Activated naive CD8-positive, alpha-beta T cell treated with anti-CD3 and anti-CD28 coated beads for 36 hours (primary cell): ENCODE measurements at regions not wholly inside any gene's neighbourhood (a gene's known extent, or its start where the extent isn't known, plus 50 kb on each side); places are given as distances from the start of the nearest gene placed in this dataset.
"Not testable (repeated sequence)": the region's sequence is repeated elsewhere in the genome, so short reads cannot be mapped to it uniquely, and the experiment has no call there.

Source experiments
- DNase-seq: peaks from one replicate; pipeline ENCODE4 v3.0.0; 2021
- H3K27ac Mint-ChIP-seq: one replicate; pipeline ENCODE4 v1.8.0; 2022; ENCODE audit warnings: mild to moderate bottlenecking, moderate library complexity, mixed read lengths
- H3K27me3 Mint-ChIP-seq: one replicate; pipeline ENCODE4 v1.8.0; 2022; ENCODE audit warnings: mild to moderate bottlenecking, mixed read lengths
- H3K36me3 Mint-ChIP-seq: one replicate; pipeline ENCODE4 v1.8.0; 2021; ENCODE audit warnings: mild to moderate bottlenecking, mixed read lengths
- H3K4me1 Mint-ChIP-seq: one replicate; pipeline ENCODE4 v1.8.0; 2021; ENCODE audit warnings: mixed read lengths
- H3K4me3 Mint-ChIP-seq: one replicate; pipeline ENCODE4 v1.8.0; 2022; ENCODE audit warnings: mild to moderate bottlenecking, moderate library complexity, mixed read lengths
- H3K9me3 Mint-ChIP-seq: one replicate; pipeline ENCODE4 v1.8.0; 2022; ENCODE audit warnings: mixed read lengths

DNA sequence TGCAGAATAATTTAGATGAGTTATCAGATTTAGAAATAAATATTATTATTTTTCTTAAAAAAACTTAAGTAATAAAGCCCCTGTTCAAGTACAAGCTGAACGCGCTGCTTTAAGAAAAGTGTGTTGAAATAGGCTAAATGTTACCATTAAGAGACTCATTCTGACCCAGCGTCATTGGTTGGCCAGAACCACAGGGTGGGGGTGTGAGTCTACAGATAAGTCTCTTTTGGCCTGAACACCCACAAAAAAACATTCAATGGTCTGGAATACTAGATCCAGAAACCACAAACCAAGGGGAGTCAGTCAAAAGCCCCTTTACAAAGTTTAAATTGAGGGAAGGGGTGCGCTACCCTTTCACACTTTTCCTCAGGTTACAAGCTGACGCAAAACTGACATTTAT, 776.1 kb downstream of the KCNJ2 start:
- Mint-ChIP-seq H3K9me3 (peaks cover 1% of the 10 kb centered on the region), H3K27me3 (no peaks in the 10 kb centered on the region), H3K4me1 (no peaks in the 10 kb centered on the region), H3K27ac (no peak overlapping the region), H3K4me3 (no peak overlapping the region), H3K36me3 (no peaks in the 10 kb centered on the region)
- DNase-seq, result no peak

- Mint-ChIP-seq H3K36me3 (no peaks in the 10 kb centered on the region), H3K27me3 (no peaks in the 10 kb centered on the region), H3K9me3 (peaks cover 6% of the 10 kb centered on the region), H3K27ac (no peak overlapping the region), H3K4me1 (no peaks in the 10 kb centered on the region), H3K4me3 (no peak overlapping the region)
- DNase-seq, result no peak
Measured at GRCh38 chr17:70947215-70947614, 777.9 kb downstream of the KCNJ2 start.

- no peaks in the 10 kb centered on the region for H3K27me3 Mint-ChIP-seq
- H3K4me3 Mint-ChIP-seq, result no peak overlapping the region
- DNase-seq, result no peak
- H3K4me1 Mint-ChIP-seq, result no peaks in the 10 kb centered on the region
- H3K27ac Mint-ChIP-seq, result no peak overlapping the region
- no peaks in the 10 kb centered on the region for H3K36me3 Mint-ChIP-seq
- peaks cover 11% of the 10 kb centered on the region for H3K9me3 Mint-ChIP-seq
Measured at GRCh38 chr17:70947636-70948565, 778.6 kb downstream of the KCNJ2 start.

GRCh38 chr17:70953140-70953539, 783.8 kb downstream of the KCNJ2 start:
- not testable (repeated sequence) for H3K36me3 Mint-ChIP-seq, DNase-seq, H3K27me3 Mint-ChIP-seq, H3K4me3 Mint-ChIP-seq, H3K27ac Mint-ChIP-seq, H3K4me1 Mint-ChIP-seq
- H3K9me3 Mint-ChIP-seq, result peaks cover 16% of the 10 kb centered on the region

- Mint-ChIP-seq H3K27me3 (no peaks in the 10 kb centered on the region), H3K4me3 (no peak overlapping the region), H3K36me3 (no peaks in the 10 kb centered on the region), H3K4me1 (no peaks in the 10 kb centered on the region), H3K27ac (no peak overlapping the region), H3K9me3 (peaks cover 15% of the 10 kb centered on the region)
- no peak for DNase-seq
Measured at GRCh38 chr17:70955441-70955840, 786.1 kb downstream of the KCNJ2 start.

DNA sequence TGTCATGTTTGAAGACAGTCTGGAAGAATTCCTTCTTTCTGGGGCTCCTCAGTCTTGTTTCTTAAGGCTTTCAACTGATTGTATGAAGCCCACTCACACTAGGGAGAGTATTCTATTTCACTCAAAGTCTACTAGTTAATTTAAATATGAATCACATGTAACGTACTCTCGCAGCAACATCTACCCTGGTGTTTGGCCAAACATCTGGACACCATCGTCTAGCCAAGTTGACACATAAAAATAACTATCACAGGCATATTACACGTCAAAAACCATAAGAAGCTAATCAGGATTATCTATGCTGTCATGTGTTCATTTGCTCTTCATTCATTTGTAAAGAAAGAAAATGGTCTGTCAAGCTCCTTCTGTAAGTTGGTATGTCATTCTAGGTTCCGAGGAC, 787.4 kb downstream of the KCNJ2 start:
- H3K27me3 Mint-ChIP-seq, result no peaks in the 10 kb centered on the region
- DNase-seq, result no peak
- no peak overlapping the region for H3K27ac Mint-ChIP-seq
- H3K4me3 Mint-ChIP-seq, result no peak overlapping the region
- no peaks in the 10 kb centered on the region for H3K4me1 Mint-ChIP-seq
- H3K36me3 Mint-ChIP-seq, result no peaks in the 10 kb centered on the region
- H3K9me3 Mint-ChIP-seq, result peaks cover 11% of the 10 kb centered on the region

GRCh38 chr17:70961341-70961740, 792.0 kb downstream of the KCNJ2 start:
- Mint-ChIP-seq H3K9me3 (peaks cover under 1% of the 10 kb centered on the region), H3K27ac (no peak overlapping the region), H3K4me3 (no peak overlapping the region), H3K36me3 (no peaks in the 10 kb centered on the region), H3K4me1 (no peaks in the 10 kb centered on the region), H3K27me3 (no peaks in the 10 kb centered on the region)
- no peak for DNase-seq

DNA sequence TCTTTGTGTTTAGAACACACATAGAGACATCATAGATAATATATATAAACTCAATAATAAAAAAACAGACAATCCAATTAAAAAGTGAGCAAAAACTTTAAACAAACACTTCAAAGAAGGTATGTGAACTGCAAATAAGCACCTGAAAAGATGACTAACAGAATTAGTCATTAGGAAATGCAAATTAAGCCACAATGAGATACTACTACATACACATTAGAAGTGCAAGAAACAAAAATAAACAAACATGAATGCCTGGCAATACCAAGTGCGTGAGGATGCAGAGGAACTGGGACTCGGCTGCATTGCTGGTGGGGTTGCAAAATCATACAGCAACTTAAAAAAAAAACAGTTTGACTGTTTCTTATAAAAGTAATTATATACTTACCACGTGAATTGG, 799.0 kb downstream of the KCNJ2 start:
- no peak for DNase-seq
- no peak overlapping the region for H3K27ac Mint-ChIP-seq

GRCh38 chr17:70969521-70970034, 800.2 kb downstream of the KCNJ2 start:
- Mint-ChIP-seq H3K4me1 (no peaks in the 10 kb centered on the region), H3K9me3 (peaks cover 4% of the 10 kb centered on the region), H3K4me3 (no peak overlapping the region)

More for the DNA sequence above, 799.0 kb downstream of the KCNJ2 start:
- H3K9me3 Mint-ChIP-seq, result peaks cover 4% of the 10 kb centered on the region
- no peak overlapping the region for H3K4me3 Mint-ChIP-seq
- no peaks in the 10 kb centered on the region for H3K27me3 Mint-ChIP-seq
- no peaks in the 10 kb centered on the region for H3K4me1 Mint-ChIP-seq
- no peaks in the 10 kb centered on the region for H3K36me3 Mint-ChIP-seq

DNA sequence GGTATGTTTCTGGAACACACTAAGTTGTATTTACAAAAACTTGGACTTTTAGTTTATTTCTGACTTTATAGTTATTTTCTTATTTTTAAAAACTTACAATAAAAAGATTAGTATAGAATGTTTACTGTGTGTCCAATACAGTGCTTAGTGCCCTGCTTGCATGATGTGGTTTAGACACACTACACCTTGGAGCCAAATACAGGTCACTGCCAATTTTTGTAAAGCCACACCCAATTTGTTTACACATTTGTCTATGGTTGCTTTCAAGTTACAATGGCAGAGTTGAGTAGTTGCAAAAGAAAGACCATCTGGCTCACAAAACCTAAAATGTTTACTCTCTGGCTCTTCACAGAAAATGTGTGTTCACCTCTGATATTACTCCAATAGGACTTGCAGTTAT, 807.1 kb downstream of the KCNJ2 start:
- Mint-ChIP-seq H3K4me3 (no peak overlapping the region), H3K9me3 (peaks cover 13% of the 10 kb centered on the region), H3K27me3 (no peaks in the 10 kb centered on the region), H3K36me3 (no peaks in the 10 kb centered on the region), H3K4me1 (no peaks in the 10 kb centered on the region), H3K27ac (no peak overlapping the region)
- DNase-seq, result no peak

More at GRCh38 chr17:70969521-70970034, 800.2 kb downstream of the KCNJ2 start:
- Mint-ChIP-seq H3K36me3 (no peaks in the 10 kb centered on the region), H3K27me3 (no peaks in the 10 kb centered on the region), H3K27ac (no peak overlapping the region)
- DNase-seq, result no peak

DNA sequence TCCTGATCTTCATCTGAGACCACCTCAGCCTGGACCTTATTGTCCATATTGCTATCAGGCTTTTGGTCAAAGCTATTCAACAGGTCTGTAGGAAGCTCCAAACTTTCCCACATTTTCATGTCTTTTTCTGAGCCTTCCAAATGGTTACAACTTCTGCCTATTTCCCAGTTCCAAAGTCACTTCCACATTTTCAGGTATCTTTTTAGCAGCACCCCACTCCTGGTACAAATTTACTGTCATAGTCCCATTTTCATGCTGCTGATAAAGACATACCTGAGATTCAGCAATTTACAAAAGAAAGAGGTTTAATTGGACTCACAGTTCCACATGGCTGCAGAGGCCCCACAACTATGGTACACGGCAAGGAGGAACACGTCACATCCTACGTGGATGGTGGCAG, 815.5 kb downstream of the KCNJ2 start:
- peaks cover 9% of the 10 kb centered on the region for H3K9me3 Mint-ChIP-seq
- no peaks in the 10 kb centered on the region for H3K4me1 Mint-ChIP-seq
- no peaks in the 10 kb centered on the region for H3K36me3 Mint-ChIP-seq
- no peaks in the 10 kb centered on the region for H3K27me3 Mint-ChIP-seq
- no peak overlapping the region for H3K4me3 Mint-ChIP-seq
- DNase-seq, result no peak
- no peak overlapping the region for H3K27ac Mint-ChIP-seq

GRCh38 chr17:70987867-70988340, 818.6 kb downstream of the KCNJ2 start:
- Mint-ChIP-seq H3K27ac (no peak overlapping the region), H3K27me3 (no peaks in the 10 kb centered on the region), H3K4me1 (no peaks in the 10 kb centered on the region), H3K9me3 (peaks cover 9% of the 10 kb centered on the region), H3K36me3 (no peaks in the 10 kb centered on the region), H3K4me3 (no peak overlapping the region)
- DNase-seq, result no peak

- Mint-ChIP-seq H3K36me3 (no peaks in the 10 kb centered on the region), H3K27me3 (no peaks in the 10 kb centered on the region), H3K9me3 (peaks cover 9% of the 10 kb centered on the region), H3K4me3 (no peak overlapping the region), H3K27ac (no peak overlapping the region), H3K4me1 (no peaks in the 10 kb centered on the region)
- no peak for DNase-seq
Measured at GRCh38 chr17:70988622-70989021, 819.3 kb downstream of the KCNJ2 start.

- Mint-ChIP-seq H3K4me3 (no peak overlapping the region), H3K9me3 (peaks cover 9% of the 10 kb centered on the region), H3K4me1 (no peaks in the 10 kb centered on the region), H3K36me3 (no peaks in the 10 kb centered on the region), H3K27ac (no peak overlapping the region), H3K27me3 (no peaks in the 10 kb centered on the region)
- DNase-seq, result no peak
Measured at GRCh38 chr17:70989280-70989679, 819.9 kb downstream of the KCNJ2 start.

DNA sequence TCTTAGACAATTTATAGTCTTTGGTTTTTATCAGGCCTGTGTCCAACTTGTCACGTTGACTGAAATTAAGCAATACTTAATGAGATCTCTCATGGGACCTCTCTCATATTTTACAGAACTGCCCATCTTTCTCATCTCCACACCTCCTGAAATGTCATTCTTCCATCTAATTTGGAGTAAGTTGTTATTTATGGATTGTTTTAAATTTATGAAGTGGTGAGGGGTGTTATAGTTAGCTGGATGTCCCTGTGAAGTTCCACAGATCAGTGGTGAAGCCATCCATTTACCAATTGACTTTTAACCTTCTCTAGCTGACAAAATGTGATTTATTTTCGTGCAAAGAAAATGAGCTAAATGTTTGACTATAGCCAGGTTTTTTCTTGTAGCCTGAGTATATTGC, 824.9 kb downstream of the KCNJ2 start:
- Mint-ChIP-seq H3K9me3 (peaks cover 9% of the 10 kb centered on the region), H3K4me3 (no peak overlapping the region), H3K4me1 (no peaks in the 10 kb centered on the region), H3K36me3 (no peaks in the 10 kb centered on the region), H3K27ac (no peak overlapping the region), H3K27me3 (no peaks in the 10 kb centered on the region)
- no peak for DNase-seq

GRCh38 chr17:70995997-70996396, 826.7 kb downstream of the KCNJ2 start:
- Mint-ChIP-seq H3K4me3 (no peak overlapping the region), H3K27me3 (no peaks in the 10 kb centered on the region), H3K36me3 (no peaks in the 10 kb centered on the region)

More at GRCh38 chr17:70995997-70996396, 826.7 kb downstream of the KCNJ2 start:
- H3K9me3 Mint-ChIP-seq, result peaks cover 9% of the 10 kb centered on the region
- no peaks in the 10 kb centered on the region for H3K4me1 Mint-ChIP-seq
- DNase-seq, result no peak
- no peak overlapping the region for H3K27ac Mint-ChIP-seq
